Anterior cingulate cortex (tissue), 58 donors: ENCODE measurements at regions not wholly inside any gene's neighbourhood (a gene's known extent, or its start where the extent isn't known, plus 50 kb on each side); places are given as distances from the start of the nearest gene placed in this dataset.

Experiments
- DNase-seq, 58 donors: peaks; one replicate each; lab custom pipeline; 2025; lab: John Stamatoyannopoulos, UW

DNA sequence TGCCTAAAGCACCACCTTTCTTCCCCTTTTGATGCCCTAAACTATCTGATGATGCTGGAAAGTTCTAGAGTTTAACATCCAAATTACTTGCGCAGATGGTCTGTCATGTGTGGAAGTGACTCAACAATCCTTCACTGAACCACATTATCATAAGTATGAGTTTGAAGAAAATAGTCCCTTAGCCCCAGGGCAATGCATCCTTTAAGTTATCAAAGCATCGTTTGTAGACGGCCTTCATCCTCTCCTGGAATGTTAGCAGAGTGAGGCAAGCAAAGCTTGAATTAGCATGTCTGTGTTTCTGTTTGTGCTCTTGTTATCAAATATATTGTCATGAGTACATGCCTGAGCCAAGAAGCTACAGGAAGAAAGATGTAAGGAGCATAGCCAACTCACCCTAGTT is 570.9 kb downstream of the MID1IP1 start:
- no peak for DNase-seq

DNA sequence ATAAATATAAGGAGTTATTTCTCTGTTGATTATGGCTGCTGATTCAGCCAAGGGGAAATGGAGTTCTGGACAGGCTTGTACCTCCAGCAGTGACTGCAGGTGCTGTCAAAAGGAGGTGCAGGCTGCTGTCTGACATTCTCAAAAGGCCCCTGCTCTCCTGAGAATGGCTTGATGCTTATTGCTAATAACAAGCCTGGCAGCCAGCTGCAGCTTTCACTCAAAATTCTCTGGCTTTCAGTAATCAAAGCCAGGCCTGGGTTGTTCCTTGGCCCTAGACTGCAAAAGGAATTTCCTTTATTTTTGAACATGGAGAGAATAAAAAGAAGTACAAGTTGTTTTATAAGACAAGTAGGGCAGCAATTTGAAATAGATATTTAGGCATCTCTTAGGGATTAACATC is 575.9 kb downstream of the MID1IP1 start:
- no peak for DNase-seq

DNA sequence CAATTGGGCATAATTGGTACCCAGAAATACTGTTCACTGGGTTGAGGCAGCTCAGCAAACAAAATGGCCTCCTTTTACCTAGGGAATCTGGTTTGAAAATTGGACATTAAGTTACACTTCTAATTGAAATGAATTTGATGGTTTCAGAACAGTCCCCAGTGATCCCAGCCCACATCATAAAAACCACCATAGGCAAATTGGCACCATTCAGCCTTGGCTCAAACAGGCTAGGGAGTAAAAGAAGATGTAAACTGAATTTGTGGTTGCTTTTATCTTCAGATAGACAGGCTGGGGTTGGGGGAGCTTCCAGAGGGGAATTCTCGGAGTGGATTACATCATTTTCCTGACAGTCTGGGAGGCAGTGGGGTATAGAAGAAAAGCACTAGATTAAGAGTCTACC is 576.5 kb downstream of the MID1IP1 start:
- no peak for DNase-seq

DNA sequence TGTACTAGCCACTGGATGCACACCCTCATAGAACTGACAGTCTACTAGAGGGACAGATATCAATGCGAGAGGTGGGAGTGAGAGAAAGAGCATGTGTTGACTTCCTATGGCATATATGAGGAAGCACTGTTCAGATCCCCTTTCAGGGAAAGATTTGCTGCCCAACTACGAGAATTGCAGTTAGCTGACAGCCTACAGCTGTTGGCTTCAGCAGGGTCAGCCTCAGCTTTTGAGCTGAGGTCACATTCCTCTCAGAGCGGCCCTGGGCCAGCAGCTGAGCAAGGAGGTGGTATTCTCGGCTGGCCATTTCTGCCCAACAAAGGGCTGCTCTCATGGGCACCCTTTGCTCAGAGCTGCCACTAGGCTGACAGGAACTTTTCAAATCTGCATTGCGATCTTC is 580.2 kb downstream of the MID1IP1 start:
- no peak for DNase-seq

DNA sequence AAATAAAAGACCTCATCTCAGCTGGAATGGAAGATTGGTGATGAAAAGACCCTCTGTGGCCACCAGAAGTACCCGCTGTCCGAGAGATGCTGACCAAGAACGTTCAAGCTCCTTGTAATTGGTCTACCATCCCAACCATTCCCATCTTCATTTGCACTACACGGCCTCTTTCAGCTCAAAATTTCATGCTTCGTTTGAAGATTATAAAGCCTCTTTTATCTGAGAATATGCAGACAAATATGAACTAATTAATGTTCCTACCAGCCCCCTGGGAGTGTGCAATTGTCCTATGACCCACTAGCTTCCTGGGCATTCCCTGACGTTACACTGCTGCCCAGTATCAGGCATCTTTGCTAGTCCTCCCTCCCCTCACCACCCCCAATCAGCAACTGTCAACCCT is 583.7 kb downstream of the MID1IP1 start:
- no peak for DNase-seq

DNA sequence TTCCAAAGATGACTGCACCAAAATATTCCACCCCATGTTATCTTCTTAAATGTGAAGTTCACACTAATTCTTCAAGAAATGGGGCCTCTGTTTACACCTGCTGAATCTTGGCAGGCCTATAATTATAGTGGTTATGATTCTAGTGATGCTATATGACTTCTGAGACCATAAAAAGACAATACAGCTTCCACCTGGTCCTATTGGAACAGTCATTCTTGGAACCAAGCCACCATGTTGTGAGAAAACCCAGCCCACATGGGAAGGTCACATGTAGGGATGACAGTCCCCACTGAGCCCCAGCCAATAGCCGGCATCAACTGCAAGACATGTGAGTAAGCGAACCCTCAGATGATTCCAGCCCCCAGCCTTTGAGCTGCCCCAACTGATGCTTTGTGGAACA is 587.5 kb downstream of the MID1IP1 start:
- no peak for DNase-seq

DNA sequence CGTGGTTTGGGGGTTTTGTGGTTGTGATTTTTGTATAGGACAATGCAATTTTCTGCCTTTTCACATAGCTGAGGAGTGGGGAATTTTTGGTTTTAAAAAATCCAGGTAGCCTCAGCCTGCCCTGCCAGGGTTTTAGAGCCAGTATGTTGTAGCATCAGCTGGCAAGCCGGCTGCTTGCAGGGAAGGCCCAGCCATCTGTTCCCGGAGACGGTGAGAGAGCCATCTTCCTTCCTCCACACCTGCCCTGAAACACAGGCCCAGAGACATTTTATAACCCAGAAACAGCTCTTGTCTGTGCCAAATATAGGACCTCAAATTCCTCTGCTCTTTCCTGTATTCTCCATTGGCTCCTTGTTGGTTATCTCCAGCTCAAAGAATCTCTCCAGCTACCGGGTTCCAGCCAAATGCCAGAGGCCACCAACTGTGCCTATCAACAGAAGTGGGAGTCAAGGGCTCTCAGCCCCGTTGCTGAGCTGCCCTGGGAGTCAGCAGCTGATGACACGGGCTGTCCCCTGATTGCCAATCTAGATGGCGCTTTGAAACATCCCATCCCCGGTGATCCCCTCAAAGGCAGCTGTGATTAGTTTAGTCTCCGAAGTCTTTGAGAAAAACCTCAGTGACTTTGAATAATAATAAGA is 595.2 kb downstream of the MID1IP1 start:
- no peak for DNase-seq

DNA sequence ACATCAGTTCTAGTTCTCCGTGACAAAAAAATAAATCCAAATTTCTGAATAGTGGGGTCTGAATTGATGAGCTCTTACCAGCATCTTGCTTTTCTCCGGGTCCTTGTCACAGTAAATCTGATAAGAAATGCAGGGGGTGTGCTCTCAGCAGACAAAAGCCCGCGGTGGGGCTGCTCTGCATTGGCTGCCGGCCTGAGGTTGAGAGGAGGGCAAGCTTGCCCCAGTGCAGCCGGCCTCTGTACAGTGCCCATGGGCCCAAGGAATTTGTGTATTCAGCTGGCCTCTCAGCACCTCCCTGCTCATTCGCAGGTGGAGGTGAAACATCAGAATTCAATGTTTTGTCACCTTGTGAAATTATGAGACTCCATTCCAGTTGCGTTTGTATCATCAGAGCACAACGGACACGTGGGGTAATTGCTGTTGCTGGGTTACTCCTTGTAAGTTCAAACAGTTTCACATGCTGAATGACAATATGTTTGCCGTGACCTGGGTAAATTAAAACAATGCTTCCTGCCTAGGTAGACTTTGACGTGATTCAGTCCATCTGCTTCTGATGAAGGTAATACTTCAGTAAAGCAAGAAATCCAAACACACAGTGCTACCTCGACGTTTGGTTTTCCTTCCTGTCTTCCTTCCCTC is 596.4 kb downstream of the MID1IP1 start:
- no peak for DNase-seq

DNA sequence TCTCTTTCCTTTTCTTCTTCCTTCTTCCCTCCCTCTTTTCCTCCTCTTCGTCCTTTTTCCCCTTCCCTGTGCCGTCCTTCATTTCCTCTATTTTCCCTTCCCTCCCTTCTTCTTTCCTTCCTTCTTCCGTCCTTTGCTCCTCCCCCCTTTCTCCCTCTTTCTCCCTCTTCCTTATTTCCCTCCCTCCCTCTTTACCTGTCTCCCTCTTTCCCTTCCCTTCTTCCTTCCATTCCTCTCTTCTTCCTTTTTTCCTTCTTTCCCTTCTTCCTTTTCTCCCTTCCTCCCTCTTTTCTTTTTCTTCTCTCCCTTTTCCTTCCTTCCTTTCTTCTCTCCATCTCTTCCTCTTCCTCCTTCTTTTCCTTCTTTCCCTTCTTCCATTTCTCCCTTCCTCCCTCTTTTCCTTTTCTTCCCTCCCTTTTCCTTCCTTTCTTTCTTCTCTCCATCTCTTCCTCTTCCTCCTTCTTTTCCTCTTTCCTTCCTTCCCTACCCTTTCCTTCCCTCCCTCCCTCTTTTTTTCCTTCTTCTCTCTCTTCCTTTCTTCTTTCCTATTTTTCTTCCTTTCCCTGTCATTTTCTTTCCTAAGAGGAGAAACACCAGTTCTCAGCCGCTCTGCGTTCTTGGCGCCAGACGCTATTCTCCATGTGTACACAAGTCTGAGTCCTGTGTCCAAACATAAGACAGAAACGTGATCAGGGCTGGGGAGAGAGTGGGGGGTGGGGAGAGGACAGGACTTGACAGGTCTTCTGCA is 597.1 kb downstream of the MID1IP1 start:
- no peak for DNase-seq

DNA sequence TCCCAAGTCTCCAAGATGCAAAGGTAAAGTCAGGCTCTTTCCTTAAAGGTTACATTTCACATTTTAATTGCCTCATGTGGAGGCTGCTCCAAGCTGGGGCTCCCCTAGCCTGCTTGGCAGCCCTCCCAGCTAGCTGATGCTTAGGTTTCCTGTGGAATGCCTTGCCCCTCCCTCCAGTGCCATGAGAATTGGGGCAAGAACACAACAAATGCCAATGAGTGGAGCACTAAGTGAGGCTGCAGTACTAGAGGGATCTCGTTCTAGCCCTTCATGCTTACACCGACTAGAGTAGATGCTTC is 597.7 kb downstream of the MID1IP1 start:
- DNase-seq = peak in 11 of 58 donors; percentile 0 to 17 (median 2)

DNA sequence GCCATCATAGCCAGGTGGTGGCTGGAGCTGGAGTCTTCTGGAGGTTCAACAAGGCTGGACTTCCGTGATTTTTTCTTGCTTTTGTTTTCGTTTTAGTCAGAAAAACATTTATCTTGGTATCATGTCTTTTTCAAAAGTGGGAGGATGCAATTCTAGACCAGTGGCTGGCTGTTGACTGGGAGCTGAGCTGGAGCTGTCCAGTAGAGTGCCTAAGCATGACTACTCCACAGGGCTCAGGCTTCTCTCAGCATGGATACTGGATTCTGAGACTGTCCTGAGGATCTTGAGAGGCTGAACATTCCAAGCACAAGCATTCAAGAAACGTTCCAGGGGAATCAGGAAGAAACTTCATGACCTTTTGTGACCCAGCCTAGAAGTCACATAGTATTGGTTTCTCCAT is 598.1 kb downstream of the MID1IP1 start:
- DNase-seq = no peak

DNA sequence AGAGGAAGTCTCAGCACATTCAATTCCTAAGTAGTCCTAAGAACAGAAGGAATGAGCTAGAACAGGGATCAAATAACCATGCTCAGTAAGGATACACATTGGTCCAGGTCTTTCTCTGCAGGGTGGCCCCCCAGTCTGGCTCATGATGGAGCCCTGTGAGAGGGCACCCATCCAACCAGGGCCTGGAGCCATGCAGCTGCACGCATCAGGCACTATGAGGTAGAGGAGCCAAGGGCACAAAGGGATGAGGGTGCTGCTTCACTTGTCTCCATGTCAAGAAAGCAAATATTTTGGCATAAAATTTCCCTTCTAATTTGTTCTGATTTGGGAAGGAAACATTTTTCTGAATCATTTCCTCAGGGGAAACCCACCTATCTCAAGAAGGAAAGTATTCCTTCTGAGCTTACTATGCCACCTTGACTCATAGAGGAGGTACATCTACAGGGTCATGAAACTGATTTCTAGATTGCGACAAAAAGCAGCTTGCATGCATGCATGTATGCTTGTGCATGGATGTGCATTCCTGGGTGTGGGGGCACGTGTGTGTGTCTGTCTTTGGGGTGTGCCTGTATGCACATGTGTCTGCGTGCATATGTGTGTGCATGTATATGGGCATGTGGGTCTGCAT is 600.3 kb downstream of the MID1IP1 start:
- no peak for DNase-seq

DNA sequence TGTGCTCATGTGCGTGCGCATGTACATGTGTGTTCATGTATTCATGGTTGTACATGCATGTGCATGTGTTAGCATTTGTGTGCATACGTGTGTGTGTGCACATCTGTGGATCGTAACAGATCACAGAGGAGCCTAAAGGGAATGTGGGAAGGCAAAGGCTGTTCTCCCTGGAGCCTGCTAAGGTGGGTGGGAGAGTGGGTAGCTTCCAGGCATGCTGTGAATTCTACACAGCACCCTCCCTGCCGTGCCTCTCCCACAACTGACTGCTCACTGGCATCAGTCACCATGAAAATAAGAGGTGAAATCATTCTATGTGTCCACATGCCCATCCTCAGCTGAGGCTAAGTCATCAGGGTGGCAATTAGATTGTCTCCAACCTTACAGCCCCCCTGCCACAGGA is 600.9 kb downstream of the MID1IP1 start:
- DNase-seq = peak in 1 of 58 donors; percentile 2

DNA sequence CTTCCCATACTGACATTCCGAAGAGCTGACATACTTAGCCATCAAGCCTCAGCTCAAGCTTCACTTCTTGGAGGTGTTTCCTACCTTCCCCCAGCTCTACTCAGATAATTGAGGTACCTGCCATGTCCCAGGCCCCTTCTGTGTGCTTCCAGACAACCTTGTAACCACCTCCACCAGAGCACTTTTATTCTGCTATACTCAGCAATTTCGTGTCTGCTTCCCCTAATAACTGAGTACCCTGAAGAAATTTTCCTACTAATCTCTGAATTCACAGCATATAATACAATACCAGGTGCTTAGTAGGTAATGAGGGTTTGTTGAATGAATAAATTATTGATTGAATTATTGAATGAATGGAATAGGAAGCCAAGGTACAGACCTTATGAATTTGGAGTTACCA is 605.5 kb downstream of the MID1IP1 start:
- DNase-seq = no peak

DNA sequence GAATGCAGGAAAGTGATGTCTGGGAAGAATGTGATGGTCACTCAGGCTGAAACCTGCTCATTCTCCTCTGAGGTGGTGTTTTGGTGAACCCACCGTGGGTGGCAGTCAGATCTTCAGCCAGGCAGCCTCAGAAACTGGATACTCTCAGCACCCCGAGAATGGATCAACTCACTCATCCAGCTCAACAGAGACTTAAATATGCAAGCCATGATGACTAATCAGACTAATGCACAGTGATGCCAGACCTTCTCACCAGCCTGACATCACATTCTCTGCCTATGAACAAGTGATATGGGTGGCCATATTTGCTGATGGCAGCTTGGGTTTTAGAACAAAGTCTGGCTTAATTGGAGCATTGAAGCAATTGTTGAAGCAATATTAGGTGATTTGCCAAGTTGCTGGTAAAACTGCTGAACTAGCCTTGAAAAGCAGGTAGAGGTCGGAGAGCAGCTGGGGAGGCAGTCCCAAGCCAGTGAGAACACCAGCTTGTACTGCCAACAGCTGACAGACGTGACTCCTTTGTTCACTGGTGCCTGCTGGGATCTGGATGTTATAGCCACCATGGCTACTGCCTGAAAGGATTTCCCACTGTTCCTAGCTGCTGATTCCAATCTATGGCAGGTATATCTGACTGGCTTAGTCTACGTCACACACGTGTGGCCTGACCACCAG is 608.1 kb downstream of the MID1IP1 start:
- no peak for DNase-seq

DNA sequence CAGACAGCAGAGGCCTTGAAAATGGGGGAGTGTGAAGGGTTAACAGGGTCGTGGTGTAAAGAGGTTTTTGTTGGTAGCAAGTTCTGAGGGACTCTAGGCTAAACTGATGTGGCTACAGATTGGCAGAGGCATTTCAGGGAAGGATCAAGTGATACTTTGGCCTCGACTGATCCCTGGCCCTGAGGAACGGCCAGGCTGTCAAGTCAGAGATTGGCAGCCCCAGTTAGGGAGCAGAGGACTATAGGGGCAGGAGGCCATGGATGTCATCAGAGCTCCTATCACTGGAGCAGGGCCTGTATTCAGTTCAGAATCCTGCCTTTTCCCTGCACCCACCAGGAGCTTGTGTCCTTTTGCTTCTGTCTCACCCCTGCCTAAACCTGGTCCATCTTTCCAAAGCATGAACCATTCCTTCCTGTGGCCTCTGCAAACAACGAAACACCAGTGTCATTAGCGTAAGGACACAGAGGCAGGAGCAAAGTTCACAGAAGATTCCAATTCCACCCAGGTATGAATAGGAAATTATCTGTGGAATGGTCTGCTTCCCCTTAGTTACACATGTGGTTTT is 613.1 kb downstream of the MID1IP1 start:
- no peak for DNase-seq

DNA sequence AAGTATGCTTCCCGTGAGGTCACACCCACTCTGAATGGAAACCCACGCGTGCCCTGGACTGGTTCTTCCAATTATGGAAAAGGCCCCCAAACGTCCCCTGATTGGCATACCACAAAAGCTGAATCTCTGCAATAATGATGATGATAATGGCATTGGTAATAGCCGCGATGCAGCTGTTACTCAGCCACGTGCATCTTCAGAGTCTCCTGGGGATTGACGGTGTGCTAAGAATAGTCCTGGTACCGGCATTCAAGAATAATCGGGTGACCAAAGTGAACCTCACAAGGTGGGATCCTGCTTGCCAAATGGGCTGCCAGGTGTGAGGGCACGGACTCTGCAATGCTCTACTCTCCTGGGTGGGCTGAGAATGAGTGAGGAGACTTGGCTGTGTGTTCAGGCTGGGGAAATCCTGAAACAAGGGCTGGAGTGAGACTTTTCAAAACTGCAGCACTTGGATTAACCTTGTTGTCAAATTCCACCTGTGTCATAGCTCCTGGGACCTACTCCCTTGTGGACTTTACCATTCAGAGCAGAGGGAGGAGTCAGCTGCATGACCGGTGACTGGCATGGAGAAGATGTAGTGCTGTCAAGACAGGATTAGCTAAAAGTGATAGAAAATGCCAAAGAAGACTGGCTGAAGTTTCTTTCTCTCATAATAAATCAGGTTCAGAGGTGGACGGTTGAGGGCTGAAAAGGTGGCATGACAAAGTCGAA is 615.4 kb downstream of the MID1IP1 start:
- no peak for DNase-seq

DNA sequence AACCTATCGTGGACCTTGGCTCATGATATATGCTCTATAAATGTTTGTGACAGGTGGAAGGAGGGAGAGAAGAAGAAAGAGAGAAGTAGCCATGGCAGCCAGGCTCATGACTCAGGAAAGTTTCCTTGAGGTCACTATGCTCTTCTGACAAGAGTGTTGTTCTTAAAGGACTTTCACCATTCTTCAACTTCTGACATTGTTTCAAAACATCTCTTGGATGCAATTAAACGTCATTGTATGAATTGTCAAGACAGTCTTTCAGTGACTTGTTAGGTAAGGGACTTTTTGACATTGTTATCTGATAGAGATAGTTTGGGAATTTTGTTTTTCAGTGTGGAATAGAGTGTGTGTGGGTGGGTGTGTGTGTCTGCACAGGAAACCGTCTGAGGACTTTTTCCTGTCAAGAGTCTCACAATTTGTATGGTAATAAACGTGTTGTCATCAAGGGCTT is 617.0 kb downstream of the MID1IP1 start:
- no peak for DNase-seq

DNA sequence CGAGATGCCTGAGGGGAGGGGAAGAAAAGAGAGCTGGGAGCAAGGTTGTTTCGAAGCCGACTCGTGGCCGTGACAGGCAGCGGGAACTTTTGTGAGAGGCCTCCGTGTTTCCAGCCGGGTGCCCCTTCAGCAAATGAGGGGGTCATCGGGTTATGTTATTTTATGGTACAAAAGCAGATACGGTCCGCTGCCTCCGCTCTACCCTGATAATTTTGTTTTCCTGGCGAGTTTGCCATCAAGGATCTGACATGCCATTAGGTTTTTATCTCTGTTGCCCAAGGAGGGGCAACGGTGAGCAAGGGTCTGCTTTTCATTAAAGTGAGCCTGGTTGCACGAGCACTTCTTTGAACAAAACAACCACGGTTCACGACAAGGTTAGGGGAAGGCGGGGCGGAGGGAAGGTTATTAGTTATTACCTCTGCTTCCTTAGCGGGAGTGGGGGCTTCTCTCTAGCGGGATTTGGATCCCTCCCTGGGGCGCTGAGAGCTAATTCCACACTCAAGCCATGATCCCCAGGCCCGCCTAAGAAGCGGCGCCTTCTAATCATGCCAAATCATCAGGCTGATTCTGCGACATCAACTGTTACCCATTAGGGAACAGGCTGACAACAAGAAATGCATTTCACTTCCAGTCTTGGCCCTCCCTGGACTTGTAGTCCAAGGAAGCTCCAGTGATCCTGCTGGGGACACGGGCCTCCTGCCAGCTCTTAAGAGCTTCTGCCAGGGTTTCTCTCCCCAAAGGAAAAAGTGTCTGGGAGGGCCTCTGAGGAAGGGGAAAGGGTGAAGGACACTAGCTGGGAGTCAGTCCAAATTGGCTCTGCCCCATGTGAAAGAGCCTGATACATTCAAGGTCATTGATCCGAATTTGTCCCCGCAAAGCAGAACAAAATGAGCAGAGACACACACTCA is 617.7 kb downstream of the MID1IP1 start:
- DNase-seq = peak in 10 of 58 donors; percentile 0 to 39 (median 4)
